ENCODE measurements at regions not wholly inside any gene's neighbourhood (a gene's known extent, or its start where the extent isn't known, plus 50 kb on each side); places are given as distances from the start of the nearest gene placed in this dataset.
"Not testable (repeated sequence)": the region's sequence is repeated elsewhere in the genome, so short reads cannot be mapped to it uniquely, and the experiment has no call there.

- peak; percentile 64 to 92 for DNase-seq (ENCODE audit: low spot score in 2 of 2)
- peak in 1 of 2 donors; percentile 44 for TF ChIP-seq POLR2A (IDR thresholded peaks at IDR 0.05)
- H3K4me3 ChIP-seq (ENCODE audit: low read depth, poor library complexity, severe bottlenecking); intact Hi-C loops (cut with DNase I; ENCODE audit: low total_unique reads): not testable (repeated sequence)
- WGBS, 2 donors: 0% methylated on average over 15 of the region's 69 CpGs; no CpG with 5 or more reads in 1 of the 2 donors
Measured at GRCh38 chr1:149390173-149390926, 84.5 kb upstream of the NBPF19 start.

GRCh38 chr1:149390931-149391330, 83.9 kb upstream of the NBPF19 start:
- H3K4me3 ChIP-seq (ENCODE audit: low read depth, poor library complexity, severe bottlenecking); DNase-seq (ENCODE audit: low spot score in 2 of 2); intact Hi-C loops (cut with DNase I; ENCODE audit: low total_unique reads): not testable (repeated sequence)
- no CpG with 5 or more reads among the region's 43 CpGs for WGBS, 2 donors

- intact Hi-C loops (cut with DNase I; ENCODE audit: low total_unique reads); DNase-seq (ENCODE audit: low spot score in 2 of 2); H3K4me3 ChIP-seq (ENCODE audit: low read depth, poor library complexity, severe bottlenecking): not testable (repeated sequence)
- WGBS, 2 donors: 71% methylated on average over 2 of the region's 2 CpGs; no CpG with 5 or more reads in 1 of the 2 donors
Measured at GRCh38 chr1:149395802-149396201, 79.0 kb upstream of the NBPF19 start.

GRCh38 chr1:149398527-149398926, 76.3 kb upstream of the NBPF19 start:
- intact Hi-C loops (cut with DNase I; ENCODE audit: low total_unique reads); H3K4me3 ChIP-seq (ENCODE audit: low read depth, poor library complexity, severe bottlenecking); DNase-seq (ENCODE audit: low spot score in 2 of 2): not testable (repeated sequence)
- 26 to 38% methylated on average over 6 of the region's 6 CpGs for WGBS, 2 donors

GRCh38 chr1:149408404-149408803, 66.4 kb upstream of the NBPF19 start:
- intact Hi-C loops (cut with DNase I; ENCODE audit: low total_unique reads); DNase-seq (ENCODE audit: low spot score in 2 of 2); H3K4me3 ChIP-seq (ENCODE audit: low read depth, poor library complexity, severe bottlenecking): not testable (repeated sequence)

- WGBS, 2 donors: 50% methylated on average over 1 of the region's 1 CpG; no CpG with 5 or more reads in 1 of the 2 donors
- DNase-seq (ENCODE audit: low spot score in 2 of 2); intact Hi-C loops (cut with DNase I; ENCODE audit: low total_unique reads); H3K4me3 ChIP-seq (ENCODE audit: low read depth, poor library complexity, severe bottlenecking): not testable (repeated sequence)
Measured at GRCh38 chr1:149415373-149415772, 59.5 kb upstream of the NBPF19 start.

GRCh38 chr1:149418782-149419181, 56.1 kb upstream of the NBPF19 start:
- H3K4me3 ChIP-seq (ENCODE audit: low read depth, poor library complexity, severe bottlenecking); DNase-seq (ENCODE audit: low spot score in 2 of 2); intact Hi-C loops (cut with DNase I; ENCODE audit: low total_unique reads): not testable (repeated sequence)
- WGBS, 2 donors: 100% methylated on average over 3 of the region's 3 CpGs; no CpG with 5 or more reads in 1 of the 2 donors

- 44 to 62% methylated on average over 4 to 5 of the region's 5 CpGs for WGBS, 2 donors
- DNase-seq (ENCODE audit: low spot score in 2 of 2); H3K4me3 ChIP-seq (ENCODE audit: low read depth, poor library complexity, severe bottlenecking); intact Hi-C loops (cut with DNase I; ENCODE audit: low total_unique reads): not testable (repeated sequence)
Measured at GRCh38 chr1:149423122-149423521, 51.7 kb upstream of the NBPF19 start.

All from lower leg skin (tissue), 3 donors.